IMR-90 (cell line): ENCODE measurements at regions not wholly inside any gene's neighbourhood (a gene's known extent, or its start where the extent isn't known, plus 50 kb on each side); places are given as distances from the start of the nearest gene placed in this dataset.
"Not testable (repeated sequence)": the region's sequence is repeated elsewhere in the genome, so short reads cannot be mapped to it uniquely, and the experiment has no call there.

Source experiments
- ATAC-seq: fragments of 200-7000 bp; cut with Tn5 transposase; 2 replicates; pipeline ENCODE4 v1.9.1; 2020; ENCODE audit warnings: low read depth, mild to moderate bottlenecking, moderate library complexity
- BruUV-seq: library from RNA; stranded (reverse); fragments of 400-500 nt; replicated peaks from 2 replicates; lab custom pipeline; 2021; lab: Mats Ljungman, UMichigan
- CTCF ChIA-PET: fragments of 300-600 bp; formaldehyde crosslinking; extraction: SDS; loops from one replicate; lab custom pipeline; 2021; ENCODE audit warnings: antibody characterized with exemption; lab: Yijun Ruan, JAX
- POLR2A ChIA-PET: fragments of 300-600 bp; sonication (Branson Sonifier 250); formaldehyde crosslinking; loops from one replicate; lab custom pipeline; 2022; ENCODE audit warnings: antibody characterized with exemption; ENCODE audit not compliant: unreplicated experiment; lab: Charles Lee
- DNase-seq: peaks from one replicate; pipeline ENCODE4 v3.0.0; 2013
- H2AFZ ChIP-seq: replicated peaks from 2 replicates; pipeline ENCODE3; 2013; ENCODE audit warnings: low read length, mild to moderate bottlenecking; ENCODE audit not compliant: poor library complexity
- H2AK5ac ChIP-seq: 2 replicates; pipeline ENCODE4 v1.6.1; 2013; ENCODE audit warnings: low read depth, low read length, inconsistent platforms
- H2AK9ac ChIP-seq: replicated peaks from 2 replicates; pipeline ENCODE3; 2013; ENCODE audit warnings: mild to moderate bottlenecking, low read depth, low read length, moderate library complexity; ENCODE audit not compliant: poor library complexity
- H2BK120ac ChIP-seq: 2 replicates; pipeline ENCODE4 v1.6.1; 2013; ENCODE audit warnings: low read depth, low read length, inconsistent platforms
- H2BK15ac ChIP-seq: 3 replicates; pipeline ENCODE4 v1.6.1; 2013; ENCODE audit warnings: low read depth, low read length, inconsistent platforms
- H2BK20ac ChIP-seq: 2 replicates; pipeline ENCODE4 v1.6.1; 2013; ENCODE audit warnings: low read depth, mild to moderate bottlenecking, inconsistent platforms, low read length, moderate library complexity
- H2BK5ac ChIP-seq: 2 replicates; pipeline ENCODE4 v1.6.1; 2013; ENCODE audit warnings: mild to moderate bottlenecking, low read depth, low read length, inconsistent platforms; ENCODE audit not compliant: poor library complexity, severe bottlenecking
- H3K14ac ChIP-seq: replicated peaks from 2 replicates; pipeline ENCODE4 v1.6.1; 2013; ENCODE audit warnings: low read depth, low read length, inconsistent platforms
- H3K18ac ChIP-seq: 2 replicates; pipeline ENCODE4 v1.6.1; 2013; ENCODE audit warnings: low read depth, low read length, control low read depth
- H3K23ac ChIP-seq: 2 replicates; pipeline ENCODE4 v1.6.1; 2013; ENCODE audit warnings: low read depth, low read length, inconsistent platforms
- H3K27ac ChIP-seq: 2 replicates; pipeline ENCODE4 v1.5.1; 2013; ENCODE audit warnings: mild to moderate bottlenecking, control low read depth, low read length; ENCODE audit not compliant: insufficient read depth
- H3K27me3 ChIP-seq: 2 replicates; pipeline ENCODE4 v1.6.1; 2013; ENCODE audit warnings: low read length; ENCODE audit not compliant: control insufficient read depth, insufficient read depth
- H3K36me3 ChIP-seq: 2 replicates; pipeline ENCODE4 v1.6.1; 2013; ENCODE audit warnings: low read length, mixed read lengths; ENCODE audit not compliant: control insufficient read depth, insufficient read depth
- H3K4ac ChIP-seq: 2 replicates; pipeline ENCODE4 v1.6.1; 2013; ENCODE audit warnings: low read depth, low read length, inconsistent platforms
- H3K4me1 ChIP-seq: 2 replicates; pipeline ENCODE4 v1.6.1; 2013; ENCODE audit warnings: low read length, mixed read lengths; ENCODE audit not compliant: control insufficient read depth, insufficient read depth
- H3K4me2 ChIP-seq: 2 replicates; pipeline ENCODE4 v1.6.1; 2013; ENCODE audit warnings: low read depth, mild to moderate bottlenecking, control low read depth, low read length, moderate library complexity
- H3K4me3 ChIP-seq: 2 replicates; pipeline ENCODE4 v1.5.1; 2013; ENCODE audit warnings: low read depth, mild to moderate bottlenecking, control low read depth, low read length, moderate library complexity; ENCODE audit not compliant: insufficient read depth
- H3K56ac ChIP-seq: 2 replicates; pipeline ENCODE4 v1.6.1; 2013; ENCODE audit warnings: low read length, inconsistent platforms; ENCODE audit not compliant: insufficient read depth; ENCODE audit errors: extremely low read depth
- H3K79me1 ChIP-seq, 2 experiments: 2 replicates each; pipeline ENCODE4 v1.6.1; 2013; ENCODE audit warnings: low read length in 2 of 2, inconsistent platforms in 1 of 2, low read depth in 1 of 2
- H3K9ac ChIP-seq: 2 replicates; pipeline ENCODE4 v1.6.1; 2013; ENCODE audit warnings: low read depth, low read length, control low read depth
- H3K9me1 ChIP-seq: 2 replicates; pipeline ENCODE4 v1.6.1; 2013; ENCODE audit warnings: low read length, inconsistent platforms; ENCODE audit not compliant: insufficient read depth
- H3K9me3 ChIP-seq: 2 replicates; pipeline ENCODE4 v1.6.1; 2013; ENCODE audit warnings: low read length; ENCODE audit not compliant: control insufficient read depth, insufficient read depth
- H4K20me1 ChIP-seq: 2 replicates; pipeline ENCODE4 v1.6.1; 2013; ENCODE audit warnings: low read length, inconsistent platforms; ENCODE audit not compliant: insufficient read depth
- H4K5ac ChIP-seq: 2 replicates; pipeline ENCODE4 v1.6.1; 2013; ENCODE audit warnings: mild to moderate bottlenecking, low read depth, low read length, control low read depth
- H4K8ac ChIP-seq, 2 experiments: 2 replicates each; pipeline ENCODE4 v1.6.1; 2013; ENCODE audit warnings: low read depth in 2 of 2, low read length in 2 of 2, control low read depth in 1 of 2, inconsistent platforms in 1 of 2
- H4K91ac ChIP-seq: 2 replicates; pipeline ENCODE4 v1.6.1; 2013; ENCODE audit warnings: low read depth, low read length, inconsistent platforms; ENCODE audit not compliant: insufficient read depth
- WGBS, 2 experiments: methylation state at CpG; one replicate each; pipeline versions ENCODE4 v1.1.5 to v1.1.7; 2013; ENCODE audit warnings: missing lambda C conversion rate in 2 of 2; ENCODE audit not compliant: insufficient read length in 1 of 2; ENCODE audit errors: extremely low coverage in 2 of 2; 5-methylcytosine and 5-hydroxymethylcytosine counted together
- dilution Hi-C: fragments of 300-500 bp; cut with HindIII; formaldehyde crosslinking; loops from one replicate; pipeline ENCODE4 v1.14.3; 2018; ENCODE audit warnings: low sequenced_read_pairs; ENCODE audit not compliant: unreplicated experiment
- in situ Hi-C: fragments of 300-500 bp; cut with MboI; formaldehyde crosslinking; loops from 3 replicates; pipeline ENCODE4 v1.14.3; 2019; ENCODE audit warnings: low sequenced_read_pairs, inconsistent platforms, mixed read lengths
- intact Hi-C: fragments of 100-400 bp; cut with micrococcal nuclease; formaldehyde crosslinking; loops from 2 replicates; pipeline ENCODE4 v1.10.0; 2022

- DNase-seq, H4K8ac ChIP-seq, H2AK5ac ChIP-seq, H4K91ac ChIP-seq, BruUV-seq, H2AK9ac ChIP-seq, H3K4me1 ChIP-seq, H3K4ac ChIP-seq, H3K9ac ChIP-seq, H4K5ac ChIP-seq, H3K36me3 ChIP-seq, H3K27me3 ChIP-seq, H3K14ac ChIP-seq, H2BK15ac ChIP-seq, H2BK20ac ChIP-seq, H3K27ac ChIP-seq, H3K9me1 ChIP-seq, intact Hi-C loops, dilution Hi-C loops, H3K23ac ChIP-seq, H3K56ac ChIP-seq, H4K20me1 ChIP-seq, H3K4me3 ChIP-seq, H2BK5ac ChIP-seq, H3K9me3 ChIP-seq, H3K79me1 ChIP-seq, CTCF ChIA-PET, H3K18ac ChIP-seq, H2BK120ac ChIP-seq, H3K4me2 ChIP-seq, in situ Hi-C loops, H2AFZ ChIP-seq, POLR2A ChIA-PET: not testable (repeated sequence)
- no CpG with 5 or more reads among the region's 3 CpGs for WGBS, 2 experiments
- ATAC-seq = peak; percentile 37; the same call in 1 of the 2 replicates
These were observed 712.9 kb upstream of the ADGRL3 start for GRCh38 chr4:60487118-60487761.
